NCI-H1417 treated with DMSO at 0.1 percent for 48 hours (cell line): ENCODE measurements at regions not wholly inside any gene's neighbourhood (a gene's known extent, or its start where the extent isn't known, plus 50 kb on each side); places are given as distances from the start of the nearest gene placed in this dataset.
A peak's percentile ranks its signal among the peaks of the same experiment; 100 is the strongest.

Source experiments
- DNase-seq: peaks from one replicate; lab custom pipeline; 2025; lab: John Stamatoyannopoulos, UW

GRCh38 chr2:191514613-191515012, 163.3 kb upstream of the NABP1 start:
- DNase-seq, result no peak

- no peak for DNase-seq
Observed at GRCh38 chr2:191515551-191515950, 162.4 kb upstream of the NABP1 start.

GRCh38 chr2:191516260-191516659, 161.7 kb upstream of the NABP1 start:
- no peak for DNase-seq

- no peak for DNase-seq
Observed at GRCh38 chr2:191521608-191522208, 156.2 kb upstream of the NABP1 start.

GRCh38 chr2:191522478-191523120, 155.3 kb upstream of the NABP1 start:
- DNase-seq, result peak; percentile 55

GRCh38 chr2:191526091-191526490, 151.8 kb upstream of the NABP1 start:
- no peak for DNase-seq

- no peak for DNase-seq
Observed at GRCh38 chr2:191526536-191526935, 151.4 kb upstream of the NABP1 start.

- DNase-seq, result no peak
Observed at GRCh38 chr2:191526953-191527556, 150.9 kb upstream of the NABP1 start.

GRCh38 chr2:191530618-191531017, 147.3 kb upstream of the NABP1 start:
- no peak for DNase-seq

- DNase-seq, result no peak
Observed at GRCh38 chr2:191533693-191534180, 144.2 kb upstream of the NABP1 start.

GRCh38 chr2:191537921-191538320, 140.0 kb upstream of the NABP1 start:
- no peak for DNase-seq

- DNase-seq, result no peak
Observed at GRCh38 chr2:191538334-191538903, 139.5 kb upstream of the NABP1 start.

GRCh38 chr2:191539068-191539467, 138.9 kb upstream of the NABP1 start:
- no peak for DNase-seq

- DNase-seq, result no peak
Observed at GRCh38 chr2:191540681-191541080, 137.3 kb upstream of the NABP1 start.

- DNase-seq, result no peak
Observed at GRCh38 chr2:191543708-191544107, 134.2 kb upstream of the NABP1 start.

- no peak for DNase-seq
Observed at GRCh38 chr2:191544461-191545062, 133.4 kb upstream of the NABP1 start.

- DNase-seq, result no peak
Observed at GRCh38 chr2:191545361-191545760, 132.6 kb upstream of the NABP1 start.

- DNase-seq, result no peak
Observed at GRCh38 chr2:191552066-191552465, 125.9 kb upstream of the NABP1 start.

- DNase-seq, result no peak
Observed at GRCh38 chr2:191554240-191554639, 123.7 kb upstream of the NABP1 start.

- DNase-seq, result peak; percentile 39
Observed at GRCh38 chr2:191555092-191555742, 122.7 kb upstream of the NABP1 start.

GRCh38 chr2:191556463-191556862, 121.5 kb upstream of the NABP1 start:
- DNase-seq, result no peak

GRCh38 chr2:191557841-191558240, 120.1 kb upstream of the NABP1 start:
- DNase-seq, result no peak
